IMR-90 (cell line): ENCODE measurements at regions not wholly inside any gene's neighbourhood (a gene's known extent, or its start where the extent isn't known, plus 50 kb on each side); places are given as distances from the start of the nearest gene placed in this dataset.

Experiments used
- ATAC-seq: fragments of 200-7000 bp; cut with Tn5 transposase; 2 replicates; pipeline ENCODE4 v1.9.1; 2020; ENCODE audit warnings: low read depth, mild to moderate bottlenecking, moderate library complexity
- BruUV-seq: library from RNA; stranded (reverse); fragments of 400-500 nt; replicated peaks from 2 replicates; lab custom pipeline; 2021; lab: Mats Ljungman, UMichigan
- CTCF ChIA-PET: fragments of 300-600 bp; formaldehyde crosslinking; extraction: SDS; loops from one replicate; lab custom pipeline; 2021; ENCODE audit warnings: antibody characterized with exemption; lab: Yijun Ruan, JAX
- POLR2A ChIA-PET: fragments of 300-600 bp; sonication (Branson Sonifier 250); formaldehyde crosslinking; loops from one replicate; lab custom pipeline; 2022; ENCODE audit warnings: antibody characterized with exemption; ENCODE audit not compliant: unreplicated experiment; lab: Charles Lee
- DNase-seq: peaks from one replicate; pipeline ENCODE4 v3.0.0; 2013
- H2AFZ ChIP-seq: replicated peaks from 2 replicates; pipeline ENCODE3; 2013; ENCODE audit warnings: low read length, mild to moderate bottlenecking; ENCODE audit not compliant: poor library complexity
- H2AK5ac ChIP-seq: 2 replicates; pipeline ENCODE4 v1.6.1; 2013; ENCODE audit warnings: low read depth, low read length, inconsistent platforms
- H2AK9ac ChIP-seq: replicated peaks from 2 replicates; pipeline ENCODE3; 2013; ENCODE audit warnings: mild to moderate bottlenecking, low read depth, low read length, moderate library complexity; ENCODE audit not compliant: poor library complexity
- H2BK120ac ChIP-seq: 2 replicates; pipeline ENCODE4 v1.6.1; 2013; ENCODE audit warnings: low read depth, low read length, inconsistent platforms
- H2BK15ac ChIP-seq: 3 replicates; pipeline ENCODE4 v1.6.1; 2013; ENCODE audit warnings: low read depth, low read length, inconsistent platforms
- H2BK20ac ChIP-seq: 2 replicates; pipeline ENCODE4 v1.6.1; 2013; ENCODE audit warnings: low read depth, mild to moderate bottlenecking, inconsistent platforms, low read length, moderate library complexity
- H2BK5ac ChIP-seq: 2 replicates; pipeline ENCODE4 v1.6.1; 2013; ENCODE audit warnings: mild to moderate bottlenecking, low read depth, low read length, inconsistent platforms; ENCODE audit not compliant: poor library complexity, severe bottlenecking
- H3K14ac ChIP-seq: replicated peaks from 2 replicates; pipeline ENCODE4 v1.6.1; 2013; ENCODE audit warnings: low read depth, low read length, inconsistent platforms
- H3K18ac ChIP-seq: 2 replicates; pipeline ENCODE4 v1.6.1; 2013; ENCODE audit warnings: low read depth, low read length, control low read depth
- H3K23ac ChIP-seq: 2 replicates; pipeline ENCODE4 v1.6.1; 2013; ENCODE audit warnings: low read depth, low read length, inconsistent platforms
- H3K27ac ChIP-seq: 2 replicates; pipeline ENCODE4 v1.5.1; 2013; ENCODE audit warnings: mild to moderate bottlenecking, control low read depth, low read length; ENCODE audit not compliant: insufficient read depth
- H3K27me3 ChIP-seq: 2 replicates; pipeline ENCODE4 v1.6.1; 2013; ENCODE audit warnings: low read length; ENCODE audit not compliant: control insufficient read depth, insufficient read depth
- H3K36me3 ChIP-seq: 2 replicates; pipeline ENCODE4 v1.6.1; 2013; ENCODE audit warnings: low read length, mixed read lengths; ENCODE audit not compliant: control insufficient read depth, insufficient read depth
- H3K4ac ChIP-seq: 2 replicates; pipeline ENCODE4 v1.6.1; 2013; ENCODE audit warnings: low read depth, low read length, inconsistent platforms
- H3K4me1 ChIP-seq: 2 replicates; pipeline ENCODE4 v1.6.1; 2013; ENCODE audit warnings: low read length, mixed read lengths; ENCODE audit not compliant: control insufficient read depth, insufficient read depth
- H3K4me2 ChIP-seq: 2 replicates; pipeline ENCODE4 v1.6.1; 2013; ENCODE audit warnings: low read depth, mild to moderate bottlenecking, control low read depth, low read length, moderate library complexity
- H3K4me3 ChIP-seq: 2 replicates; pipeline ENCODE4 v1.5.1; 2013; ENCODE audit warnings: low read depth, mild to moderate bottlenecking, control low read depth, low read length, moderate library complexity; ENCODE audit not compliant: insufficient read depth
- H3K56ac ChIP-seq: 2 replicates; pipeline ENCODE4 v1.6.1; 2013; ENCODE audit warnings: low read length, inconsistent platforms; ENCODE audit not compliant: insufficient read depth; ENCODE audit errors: extremely low read depth
- H3K79me1 ChIP-seq, 2 experiments: 2 replicates each; pipeline ENCODE4 v1.6.1; 2013; ENCODE audit warnings: low read length in 2 of 2, inconsistent platforms in 1 of 2, low read depth in 1 of 2
- H3K9ac ChIP-seq: 2 replicates; pipeline ENCODE4 v1.6.1; 2013; ENCODE audit warnings: low read depth, low read length, control low read depth
- H3K9me1 ChIP-seq: 2 replicates; pipeline ENCODE4 v1.6.1; 2013; ENCODE audit warnings: low read length, inconsistent platforms; ENCODE audit not compliant: insufficient read depth
- H3K9me3 ChIP-seq: 2 replicates; pipeline ENCODE4 v1.6.1; 2013; ENCODE audit warnings: low read length; ENCODE audit not compliant: control insufficient read depth, insufficient read depth
- H4K20me1 ChIP-seq: 2 replicates; pipeline ENCODE4 v1.6.1; 2013; ENCODE audit warnings: low read length, inconsistent platforms; ENCODE audit not compliant: insufficient read depth
- H4K5ac ChIP-seq: 2 replicates; pipeline ENCODE4 v1.6.1; 2013; ENCODE audit warnings: mild to moderate bottlenecking, low read depth, low read length, control low read depth
- H4K8ac ChIP-seq, 2 experiments: 2 replicates each; pipeline ENCODE4 v1.6.1; 2013; ENCODE audit warnings: low read depth in 2 of 2, low read length in 2 of 2, control low read depth in 1 of 2, inconsistent platforms in 1 of 2
- H4K91ac ChIP-seq: 2 replicates; pipeline ENCODE4 v1.6.1; 2013; ENCODE audit warnings: low read depth, low read length, inconsistent platforms; ENCODE audit not compliant: insufficient read depth
- BHLHE40 ChIP-seq: fragments of 150-350 bp; IDR thresholded peaks from 2 replicates; pipeline ENCODE4 v1.6.1; 2016; ENCODE audit warnings: mild to moderate bottlenecking, low read depth, low read length
- CEBPB ChIP-seq: IDR thresholded peaks from 2 replicates; pipeline ENCODE4 v1.6.1; 2012; ENCODE audit warnings: low read depth, low read length, improper control_type of control experiment
- CHD1 ChIP-seq: IDR thresholded peaks from 2 replicates; pipeline ENCODE4 v1.6.1; 2012; ENCODE audit warnings: low read depth, low read length, improper control_type of control experiment
- FOS ChIP-seq: fragments of 150-350 bp; IDR thresholded peaks from 2 replicates; pipeline ENCODE4 v1.6.1; 2016; ENCODE audit warnings: low read depth, low read length
- MAFK ChIP-seq: IDR thresholded peaks from 2 replicates; pipeline ENCODE4 v1.6.1; 2012; ENCODE audit warnings: low read depth, low read length, improper control_type of control experiment
- MAZ ChIP-seq: IDR thresholded peaks from 2 replicates; pipeline ENCODE4 v1.6.1; 2012; ENCODE audit warnings: low read depth, mild to moderate bottlenecking, low read length, improper control_type of control experiment, moderate library complexity, borderline replicate concordance
- MXI1 ChIP-seq: IDR thresholded peaks from 2 replicates; pipeline ENCODE4 v1.6.1; 2012; ENCODE audit warnings: low read depth, mild to moderate bottlenecking, low read length, moderate library complexity, borderline replicate concordance
- NFE2L2 ChIP-seq: fragments of 150-350 bp; IDR thresholded peaks from 2 replicates; pipeline ENCODE4 v1.6.1; 2016; ENCODE audit warnings: low read depth, mild to moderate bottlenecking, low read length
- POLR2A ChIP-seq: IDR thresholded peaks from 2 replicates; pipeline ENCODE4 v1.6.1; 2012; ENCODE audit warnings: mild to moderate bottlenecking, low read depth, low read length
- RAD21 ChIP-seq: IDR thresholded peaks from 2 replicates; pipeline ENCODE4 v1.6.1; 2012; ENCODE audit warnings: low read length, improper control_type of control experiment
- RCOR1 ChIP-seq: IDR thresholded peaks from 2 replicates; pipeline ENCODE4 v1.6.1; 2012; ENCODE audit warnings: mild to moderate bottlenecking, low read length, improper control_type of control experiment; ENCODE audit not compliant: insufficient replicate concordance
- RFX5 ChIP-seq: IDR thresholded peaks from 2 replicates; pipeline ENCODE4 v1.8.0; 2012; ENCODE audit warnings: low read depth, mild to moderate bottlenecking, low read length, moderate library complexity
- SMC3 ChIP-seq: fragments of 150-350 bp; IDR thresholded peaks from 2 replicates; pipeline ENCODE4 v1.6.1; 2016; ENCODE audit warnings: low read depth, mild to moderate bottlenecking, antibody characterized with exemption, low read length, moderate library complexity
- WGBS, 2 experiments: methylation state at CpG; one replicate each; pipeline versions ENCODE4 v1.1.5 to v1.1.7; 2013; ENCODE audit warnings: missing lambda C conversion rate in 2 of 2; ENCODE audit not compliant: insufficient read length in 1 of 2; ENCODE audit errors: extremely low coverage in 2 of 2; 5-methylcytosine and 5-hydroxymethylcytosine counted together
- dilution Hi-C: fragments of 300-500 bp; cut with HindIII; formaldehyde crosslinking; loops from one replicate; pipeline ENCODE4 v1.14.3; 2018; ENCODE audit warnings: low sequenced_read_pairs; ENCODE audit not compliant: unreplicated experiment
- in situ Hi-C: fragments of 300-500 bp; cut with MboI; formaldehyde crosslinking; loops from 3 replicates; pipeline ENCODE4 v1.14.3; 2019; ENCODE audit warnings: low sequenced_read_pairs, inconsistent platforms, mixed read lengths
- intact Hi-C: fragments of 100-400 bp; cut with micrococcal nuclease; formaldehyde crosslinking; loops from 2 replicates; pipeline ENCODE4 v1.10.0; 2022
- TF ChIP-seq, protein P1 (sequence below): conservative IDR thresholded peaks from 2 replicates; pipeline ENCODE4 v1.5.1; 2012; ENCODE audit warnings: mild to moderate bottlenecking, low read depth, low read length, improper control_type of control experiment
- TF ChIP-seq, protein P2 (sequence below): fragments of 150-350 bp; IDR thresholded peaks from 2 replicates; pipeline ENCODE4 v1.6.1; 2017; ENCODE audit warnings: mild to moderate bottlenecking, antibody characterized with exemption, low read length, low read depth
- TF ChIP-seq, protein P3 (sequence below): fragments of 150-350 bp; IDR thresholded peaks from 2 replicates; pipeline ENCODE4 v1.6.1; 2016; ENCODE audit warnings: low read depth, mild to moderate bottlenecking, low read length, moderate library complexity, borderline replicate concordance

DNA sequence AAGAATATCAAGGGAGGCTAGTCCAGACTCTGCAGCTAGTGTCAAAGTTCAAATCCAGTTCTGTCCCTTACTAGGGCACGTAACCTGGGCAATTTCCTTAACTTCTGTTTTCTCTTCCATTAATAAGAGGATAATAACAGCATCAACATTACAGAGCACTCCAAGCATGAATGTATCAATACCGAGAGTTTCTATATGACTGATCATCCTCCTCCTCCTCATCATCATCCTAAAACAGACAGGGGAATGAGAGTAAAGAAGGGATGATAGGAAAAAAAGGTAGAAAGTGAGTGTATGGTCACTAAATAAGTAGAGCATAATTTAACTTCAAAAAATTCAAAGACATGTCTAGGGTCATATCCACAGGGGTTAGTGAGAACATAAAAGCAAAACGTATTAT, 171.4 kb downstream of the NDUFA12 start:
- no peak overlapping the region for H3K56ac ChIP-seq
- no peak overlapping the region for H4K8ac ChIP-seq
- no CpG with 5 or more reads among the region's 3 CpGs for WGBS, 2 experiments
- no peak overlapping the region for H2AK5ac ChIP-seq
- no peak overlapping the region for H4K5ac ChIP-seq
- H2BK20ac ChIP-seq, result no peak overlapping the region
- no peaks in the 10 kb centered on the region for H3K79me1 ChIP-seq
- H3K23ac ChIP-seq, result no peak overlapping the region
- peaks cover 3% of the 10 kb centered on the region for H3K4me1 ChIP-seq
- no peaks in the 10 kb centered on the region for H3K36me3 ChIP-seq
- ATAC-seq, result no peak
- in situ Hi-C loops (no loop called here), dilution Hi-C loops (no loop called here), intact Hi-C loops (no loop called here)
- H3K4me3 ChIP-seq, result no peak overlapping the region
- H3K9me3 ChIP-seq, result no peaks in the 10 kb centered on the region
- POLR2A ChIA-PET, result no interaction called here
- no peak for DNase-seq
- H4K20me1 ChIP-seq, result no peaks in the 10 kb centered on the region
- H3K27me3 ChIP-seq, result no peaks in the 10 kb centered on the region; the same call in 1 of the 2 replicates
- no peak overlapping the region for H2BK15ac ChIP-seq
- CTCF ChIA-PET, result no interaction called here
- H3K4ac ChIP-seq, result no peak overlapping the region
- H4K91ac ChIP-seq, result no peak overlapping the region
- H3K27ac ChIP-seq, result no peak overlapping the region
- no peak overlapping the region for H3K9ac ChIP-seq
- BruUV-seq, result no TSS peak
- no peak overlapping the region for H2AFZ ChIP-seq
- no peaks in the 10 kb centered on the region for H3K9me1 ChIP-seq
- no peak overlapping the region for H3K14ac ChIP-seq
- TF ChIP-seq BHLHE40, result no peak
- TF ChIP-seq RFX5, result no peak
- TF ChIP-seq, protein P1, sequence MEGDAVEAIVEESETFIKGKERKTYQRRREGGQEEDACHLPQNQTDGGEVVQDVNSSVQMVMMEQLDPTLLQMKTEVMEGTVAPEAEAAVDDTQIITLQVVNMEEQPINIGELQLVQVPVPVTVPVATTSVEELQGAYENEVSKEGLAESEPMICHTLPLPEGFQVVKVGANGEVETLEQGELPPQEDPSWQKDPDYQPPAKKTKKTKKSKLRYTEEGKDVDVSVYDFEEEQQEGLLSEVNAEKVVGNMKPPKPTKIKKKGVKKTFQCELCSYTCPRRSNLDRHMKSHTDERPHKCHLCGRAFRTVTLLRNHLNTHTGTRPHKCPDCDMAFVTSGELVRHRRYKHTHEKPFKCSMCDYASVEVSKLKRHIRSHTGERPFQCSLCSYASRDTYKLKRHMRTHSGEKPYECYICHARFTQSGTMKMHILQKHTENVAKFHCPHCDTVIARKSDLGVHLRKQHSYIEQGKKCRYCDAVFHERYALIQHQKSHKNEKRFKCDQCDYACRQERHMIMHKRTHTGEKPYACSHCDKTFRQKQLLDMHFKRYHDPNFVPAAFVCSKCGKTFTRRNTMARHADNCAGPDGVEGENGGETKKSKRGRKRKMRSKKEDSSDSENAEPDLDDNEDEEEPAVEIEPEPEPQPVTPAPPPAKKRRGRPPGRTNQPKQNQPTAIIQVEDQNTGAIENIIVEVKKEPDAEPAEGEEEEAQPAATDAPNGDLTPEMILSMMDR, result no peak
- no peak for TF ChIP-seq CEBPB
- TF ChIP-seq, protein P2, sequence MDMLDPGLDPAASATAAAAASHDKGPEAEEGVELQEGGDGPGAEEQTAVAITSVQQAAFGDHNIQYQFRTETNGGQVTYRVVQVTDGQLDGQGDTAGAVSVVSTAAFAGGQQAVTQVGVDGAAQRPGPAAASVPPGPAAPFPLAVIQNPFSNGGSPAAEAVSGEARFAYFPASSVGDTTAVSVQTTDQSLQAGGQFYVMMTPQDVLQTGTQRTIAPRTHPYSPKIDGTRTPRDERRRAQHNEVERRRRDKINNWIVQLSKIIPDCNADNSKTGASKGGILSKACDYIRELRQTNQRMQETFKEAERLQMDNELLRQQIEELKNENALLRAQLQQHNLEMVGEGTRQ, result no peak
- no peak for TF ChIP-seq RCOR1
- TF ChIP-seq, protein P3, sequence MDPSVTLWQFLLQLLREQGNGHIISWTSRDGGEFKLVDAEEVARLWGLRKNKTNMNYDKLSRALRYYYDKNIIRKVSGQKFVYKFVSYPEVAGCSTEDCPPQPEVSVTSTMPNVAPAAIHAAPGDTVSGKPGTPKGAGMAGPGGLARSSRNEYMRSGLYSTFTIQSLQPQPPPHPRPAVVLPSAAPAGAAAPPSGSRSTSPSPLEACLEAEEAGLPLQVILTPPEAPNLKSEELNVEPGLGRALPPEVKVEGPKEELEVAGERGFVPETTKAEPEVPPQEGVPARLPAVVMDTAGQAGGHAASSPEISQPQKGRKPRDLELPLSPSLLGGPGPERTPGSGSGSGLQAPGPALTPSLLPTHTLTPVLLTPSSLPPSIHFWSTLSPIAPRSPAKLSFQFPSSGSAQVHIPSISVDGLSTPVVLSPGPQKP, result no peak
- TF ChIP-seq MXI1, result no peak
- TF ChIP-seq RAD21, result no peak
- TF ChIP-seq FOS, result no peak
- no peak for TF ChIP-seq CHD1
- no peak for TF ChIP-seq POLR2A
- no peak for TF ChIP-seq NFE2L2
- no peak for TF ChIP-seq MAFK
- no peak for TF ChIP-seq SMC3
- TF ChIP-seq MAZ, result no peak
- H3K18ac ChIP-seq, result no peak overlapping the region
- no peak overlapping the region for H2BK120ac ChIP-seq
- H2BK5ac ChIP-seq, result no peak overlapping the region
- no peak overlapping the region for H3K4me2 ChIP-seq
- H2AK9ac ChIP-seq, result no peak overlapping the region
